Tibial nerve (tissue), 4 donors: ENCODE measurements at regions not wholly inside any gene's neighbourhood (a gene's known extent, or its start where the extent isn't known, plus 50 kb on each side); places are given as distances from the start of the nearest gene placed in this dataset.

Source experiments
- DNase-seq, 2 donors: peaks; one replicate each; pipeline ENCODE4 v3.0.0-alpha.2; 2019; ENCODE audit warnings: low spot score in 2 of 2
- H3K27ac ChIP-seq, 4 donors: fragments of 200-600 bp; sonication (generic) in 3 of 4; one replicate each; pipeline ENCODE4 v1.5.1; 2017 to 2019; ENCODE audit warnings: mild to moderate bottlenecking in 1 of 4
- H3K27me3 ChIP-seq, 2 donors: fragments of 200-600 bp; sonication (generic) in 1 of 2; one replicate each; pipeline versions ENCODE4 v1.5.1 to v1.6.0; 2017 to 2019
- H3K36me3 ChIP-seq, 3 donors: fragments of 200-600 bp; sonication (generic); one replicate each; pipeline ENCODE4 v1.5.1; 2018 to 2019
- H3K4me1 ChIP-seq, 4 donors: fragments of 200-600 bp; sonication (generic) in 3 of 4; one replicate each; pipeline ENCODE4 v1.5.1; 2017 to 2019
- H3K4me3 ChIP-seq, 4 donors: fragments of 200-600 bp; sonication (generic) in 3 of 4; one replicate each; pipeline ENCODE4 v1.5.1; 2017 to 2019; ENCODE audit warnings: mild to moderate bottlenecking in 1 of 4, moderate library complexity in 1 of 4
- H3K9me3 ChIP-seq, 4 donors: fragments of 200-600 bp; sonication (generic) in 3 of 4; one replicate each; pipeline ENCODE4 v1.5.1; 2017 to 2019
- EP300 ChIP-seq, 2 donors: sonication (generic); formaldehyde crosslinking; IDR thresholded peaks; one replicate each; pipeline ENCODE4 v1.6.1; 2017; ENCODE audit warnings: antibody characterized with exemption in 2 of 2, mild to moderate bottlenecking in 1 of 2
- POLR2A ChIP-seq, 2 donors: fragments of 450-650 bp; IDR thresholded peaks; one replicate each; pipeline ENCODE4 v1.6.1; 2017; ENCODE audit warnings: antibody characterized with exemption in 2 of 2, mild to moderate bottlenecking in 2 of 2, moderate library complexity in 2 of 2
- WGBS, 2 donors: methylation state at CpG; one replicate each; pipeline ENCODE4 v1.1.5; 2018; 5-methylcytosine and 5-hydroxymethylcytosine counted together
- TF ChIP-seq, protein P1 (sequence below), 5 experiments: fragments of 200-600 bp in 3 of 5; fragments of 450-650 bp in 2 of 5; sonication (generic) in 3 of 5; IDR thresholded peaks; one replicate each; pipeline ENCODE4 v1.5.1; 2016 to 2019; ENCODE audit warnings: antibody characterized with exemption in 5 of 5, mild to moderate bottlenecking in 3 of 5, moderate library complexity in 2 of 5

DNA sequence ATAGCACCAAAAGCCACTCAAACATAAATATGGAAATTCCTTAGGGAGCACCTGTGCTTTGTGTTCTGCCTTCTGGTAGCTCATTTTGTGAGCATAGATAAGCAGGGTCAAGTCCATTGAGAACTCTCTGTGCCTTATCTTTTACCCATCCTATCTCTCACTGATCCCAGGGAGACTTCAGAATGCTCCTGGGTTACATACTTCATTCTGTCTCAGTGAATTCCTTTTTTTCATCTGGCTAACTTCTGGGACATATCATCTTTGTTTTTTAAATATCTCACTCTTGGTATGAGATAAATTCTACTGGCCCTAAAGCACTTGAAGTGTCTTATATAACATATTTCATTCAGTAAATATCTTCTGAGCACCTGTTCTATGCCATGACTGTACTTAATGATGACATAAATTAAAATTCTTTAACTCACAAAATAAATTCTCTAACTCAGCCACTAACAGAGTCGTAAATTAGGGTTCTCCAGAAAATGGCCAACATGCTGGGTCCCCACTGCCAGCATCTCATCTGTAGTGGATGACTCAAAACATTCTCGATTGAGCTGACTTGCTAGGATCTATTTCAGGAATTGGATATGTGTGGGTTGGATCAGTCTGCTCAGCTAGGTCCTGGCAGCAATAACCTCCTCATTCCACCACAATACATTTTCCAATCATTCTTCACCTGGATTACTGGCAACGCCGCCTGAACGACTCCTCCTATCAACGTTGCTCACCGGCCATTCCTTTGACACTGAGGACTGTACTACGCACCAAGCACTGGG lies 170.2 kb downstream of the FOXO1 start:
- no peak for DNase-seq
- no peaks in the 10 kb centered on the region for H3K36me3 ChIP-seq
- no peak overlapping the region for H3K27ac ChIP-seq
- TF ChIP-seq EP300 (IDR thresholded peaks at IDR 0.05): no peak
- TF ChIP-seq POLR2A (IDR thresholded peaks at IDR 0.05): no peak
- TF ChIP-seq, protein P1, sequence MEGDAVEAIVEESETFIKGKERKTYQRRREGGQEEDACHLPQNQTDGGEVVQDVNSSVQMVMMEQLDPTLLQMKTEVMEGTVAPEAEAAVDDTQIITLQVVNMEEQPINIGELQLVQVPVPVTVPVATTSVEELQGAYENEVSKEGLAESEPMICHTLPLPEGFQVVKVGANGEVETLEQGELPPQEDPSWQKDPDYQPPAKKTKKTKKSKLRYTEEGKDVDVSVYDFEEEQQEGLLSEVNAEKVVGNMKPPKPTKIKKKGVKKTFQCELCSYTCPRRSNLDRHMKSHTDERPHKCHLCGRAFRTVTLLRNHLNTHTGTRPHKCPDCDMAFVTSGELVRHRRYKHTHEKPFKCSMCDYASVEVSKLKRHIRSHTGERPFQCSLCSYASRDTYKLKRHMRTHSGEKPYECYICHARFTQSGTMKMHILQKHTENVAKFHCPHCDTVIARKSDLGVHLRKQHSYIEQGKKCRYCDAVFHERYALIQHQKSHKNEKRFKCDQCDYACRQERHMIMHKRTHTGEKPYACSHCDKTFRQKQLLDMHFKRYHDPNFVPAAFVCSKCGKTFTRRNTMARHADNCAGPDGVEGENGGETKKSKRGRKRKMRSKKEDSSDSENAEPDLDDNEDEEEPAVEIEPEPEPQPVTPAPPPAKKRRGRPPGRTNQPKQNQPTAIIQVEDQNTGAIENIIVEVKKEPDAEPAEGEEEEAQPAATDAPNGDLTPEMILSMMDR (IDR thresholded peaks at IDR 0.05): no peak
- peaks cover 0 to 21% (median 7%) of the 10 kb centered on the region in 4 donors for H3K4me1 ChIP-seq
- no peak overlapping the region for H3K4me3 ChIP-seq
- WGBS, 2 donors: 90 to 91% methylated on average over 8 of the region's 8 CpGs
- no peaks in the 10 kb centered on the region for H3K27me3 ChIP-seq
- H3K9me3 ChIP-seq: no peaks in the 10 kb centered on the region

GRCh38 chr13:40498461-40498860 lies 168.0 kb downstream of the FOXO1 start:
- Histone ChIP-seq H3K36me3 (no peaks in the 10 kb centered on the region), H3K4me3 (no peak overlapping the region), H3K27ac (no peak overlapping the region), H3K4me1 (peaks cover 0 to 21% (median 7%) of the 10 kb centered on the region in 4 donors), H3K9me3 (no peaks in the 10 kb centered on the region), H3K27me3 (no peaks in the 10 kb centered on the region)
- 89 to 90% methylated on average over 4 of the region's 4 CpGs for WGBS, 2 donors
- no peak for TF ChIP-seq POLR2A (IDR thresholded peaks at IDR 0.05)
- no peak for TF ChIP-seq EP300 (IDR thresholded peaks at IDR 0.05)
- DNase-seq: no peak

DNA sequence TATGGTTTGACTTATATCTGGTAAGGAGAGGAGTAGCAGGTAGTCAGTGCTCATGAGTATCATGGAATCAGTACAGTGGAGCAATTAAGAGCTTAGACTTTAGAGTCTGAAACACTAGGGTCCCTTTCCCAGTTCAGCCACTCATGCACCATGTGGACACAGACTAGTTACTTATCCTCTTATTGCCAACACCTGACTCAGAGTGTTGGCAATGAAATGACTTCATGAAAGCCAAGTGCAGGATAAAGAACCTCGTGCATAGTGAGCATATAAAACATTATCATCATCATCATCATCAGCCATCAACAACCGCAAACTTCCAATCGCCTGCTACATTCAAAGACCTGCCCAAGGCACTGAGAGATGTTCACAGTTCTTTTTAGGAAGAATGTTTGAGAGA lies 164.2 kb downstream of the FOXO1 start:
- TF ChIP-seq EP300 (IDR thresholded peaks at IDR 0.05): no peak
- TF ChIP-seq, protein P1 (IDR thresholded peaks at IDR 0.05): no peak
- no peak for TF ChIP-seq POLR2A (IDR thresholded peaks at IDR 0.05)
- H3K27me3 ChIP-seq: no peaks in the 10 kb centered on the region
- no peak overlapping the region for H3K4me3 ChIP-seq
- DNase-seq: no peak
- H3K36me3 ChIP-seq: no peaks in the 10 kb centered on the region
- no peak overlapping the region for H3K27ac ChIP-seq
- H3K9me3 ChIP-seq: no peaks in the 10 kb centered on the region
- WGBS, 2 donors: 80 to 81% methylated on average over 3 of the region's 3 CpGs
- H3K4me1 ChIP-seq: peaks cover 0 to 5% (median 0%) of the 10 kb centered on the region in 4 donors

GRCh38 chr13:40503011-40503410 lies 163.4 kb downstream of the FOXO1 start:
- Histone ChIP-seq H3K27ac (no peak overlapping the region), H3K9me3 (no peaks in the 10 kb centered on the region), H3K4me1 (peaks cover 0 to 8% (median 0%) of the 10 kb centered on the region in 4 donors), H3K4me3 (no peak overlapping the region), H3K27me3 (no peaks in the 10 kb centered on the region), H3K36me3 (no peaks in the 10 kb centered on the region)
- TF ChIP-seq POLR2A (IDR thresholded peaks at IDR 0.05): no peak
- TF ChIP-seq, protein P1 (IDR thresholded peaks at IDR 0.05): no peak
- no peak for TF ChIP-seq EP300 (IDR thresholded peaks at IDR 0.05)
- no peak for DNase-seq
- WGBS, 2 donors: 87 to 90% methylated on average over 2 of the region's 2 CpGs

GRCh38 chr13:40503966-40504591 lies 162.4 kb downstream of the FOXO1 start:
- Histone ChIP-seq H3K4me3 (no peak overlapping the region), H3K4me1 (peaks cover 0 to 19% (median 3%) of the 10 kb centered on the region in 4 donors), H3K9me3 (no peaks in the 10 kb centered on the region), H3K36me3 (no peaks in the 10 kb centered on the region), H3K27ac (no peak overlapping the region), H3K27me3 (no peaks in the 10 kb centered on the region)
- no peak for DNase-seq
- TF ChIP-seq, protein P1 (IDR thresholded peaks at IDR 0.05): no peak
- TF ChIP-seq POLR2A (IDR thresholded peaks at IDR 0.05): no peak
- TF ChIP-seq EP300 (IDR thresholded peaks at IDR 0.05): peak in 1 of 2 donors; percentile 44
- 39 to 48% methylated on average over 2 of the region's 2 CpGs for WGBS, 2 donors
